ENCODE measurements at regions not wholly inside any gene's neighbourhood (a gene's known extent, or its start where the extent isn't known, plus 50 kb on each side); places are given as distances from the start of the nearest gene placed in this dataset.

- DNase-seq (ENCODE audit: low read depth, low spot score): no peak
- H3K4me3 ChIP-seq (ENCODE audit: low read length): no peak overlapping the region
Measured at GRCh38 chr7:106773721-106774120, 91.4 kb upstream of the PIK3CG start.

- no peak for DNase-seq (ENCODE audit: low read depth, low spot score)
- no peak overlapping the region for H3K4me3 ChIP-seq (ENCODE audit: low read length)
Measured at GRCh38 chr7:106774213-106774767, 90.8 kb upstream of the PIK3CG start.

- DNase-seq (ENCODE audit: low read depth, low spot score): no peak
Measured at GRCh38 chr7:106774768-106775551, 90.1 kb upstream of the PIK3CG start.

DNA sequence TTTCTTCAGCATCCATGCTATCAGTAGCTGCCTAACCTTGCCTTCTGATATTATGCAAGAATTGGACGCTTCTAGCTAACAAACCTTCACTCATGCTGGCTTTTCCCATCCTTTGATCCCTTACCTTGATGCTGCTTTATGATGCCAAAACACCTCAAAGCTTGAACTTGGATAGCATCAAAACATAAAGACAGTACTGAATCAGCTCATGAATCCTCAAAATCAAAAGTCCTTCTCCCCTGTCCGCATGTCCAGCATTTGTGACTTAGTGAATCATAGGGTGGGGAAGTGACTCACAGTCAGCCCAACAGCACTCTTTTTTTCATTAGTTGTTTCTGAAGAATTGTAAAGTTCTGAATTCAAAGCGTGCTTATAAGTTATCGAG lies 89.5 kb upstream of the PIK3CG start:
- no peak for DNase-seq (ENCODE audit: low read depth, low spot score)
- H3K4me3 ChIP-seq (ENCODE audit: low read length): no peak overlapping the region

More at GRCh38 chr7:106774768-106775551, 90.1 kb upstream of the PIK3CG start:
- no peak overlapping the region for H3K4me3 ChIP-seq (ENCODE audit: low read length)

DNA sequence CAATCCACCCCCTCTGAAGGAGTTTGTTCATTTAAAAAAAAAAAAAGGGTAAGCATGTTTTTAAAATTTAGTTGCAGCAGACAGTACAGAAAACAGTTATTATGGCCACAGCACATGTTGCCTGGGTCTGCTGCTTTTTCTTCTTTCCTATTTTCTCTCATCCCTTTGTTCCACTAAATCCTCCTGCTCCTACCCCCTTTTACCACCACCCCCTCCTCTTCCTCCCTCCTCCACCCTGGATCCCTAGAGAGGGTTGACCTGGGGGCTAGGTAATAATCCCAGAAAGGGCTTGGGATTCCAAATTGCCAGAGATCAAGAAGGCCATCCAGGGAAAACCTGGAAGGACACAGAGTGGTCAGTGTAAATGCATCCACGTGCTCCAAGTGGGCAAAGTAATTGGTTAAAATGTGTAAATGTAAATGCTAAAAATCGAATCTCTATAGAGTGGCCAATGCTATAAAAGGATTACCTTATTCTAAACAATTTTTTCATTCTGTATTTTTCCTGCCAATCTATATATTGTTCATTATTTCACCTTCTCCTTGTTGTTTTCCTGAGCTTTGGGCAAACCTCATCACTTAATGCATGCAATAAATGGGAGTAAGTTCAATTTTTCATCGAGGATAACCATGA lies 89.0 kb upstream of the PIK3CG start:
- H3K4me3 ChIP-seq (ENCODE audit: low read length): no peak overlapping the region

GRCh38 chr7:106776618-106777347 lies 88.3 kb upstream of the PIK3CG start:
- no peak for DNase-seq (ENCODE audit: low read depth, low spot score)
- H3K4me3 ChIP-seq (ENCODE audit: low read length): no peak overlapping the region

More for the DNA sequence above, 89.0 kb upstream of the PIK3CG start:
- DNase-seq (ENCODE audit: low read depth, low spot score): no peak

GRCh38 chr7:106777674-106778299 lies 87.3 kb upstream of the PIK3CG start:
- DNase-seq (ENCODE audit: low read depth, low spot score): no peak
- H3K4me3 ChIP-seq (ENCODE audit: low read length): no peak overlapping the region

DNA sequence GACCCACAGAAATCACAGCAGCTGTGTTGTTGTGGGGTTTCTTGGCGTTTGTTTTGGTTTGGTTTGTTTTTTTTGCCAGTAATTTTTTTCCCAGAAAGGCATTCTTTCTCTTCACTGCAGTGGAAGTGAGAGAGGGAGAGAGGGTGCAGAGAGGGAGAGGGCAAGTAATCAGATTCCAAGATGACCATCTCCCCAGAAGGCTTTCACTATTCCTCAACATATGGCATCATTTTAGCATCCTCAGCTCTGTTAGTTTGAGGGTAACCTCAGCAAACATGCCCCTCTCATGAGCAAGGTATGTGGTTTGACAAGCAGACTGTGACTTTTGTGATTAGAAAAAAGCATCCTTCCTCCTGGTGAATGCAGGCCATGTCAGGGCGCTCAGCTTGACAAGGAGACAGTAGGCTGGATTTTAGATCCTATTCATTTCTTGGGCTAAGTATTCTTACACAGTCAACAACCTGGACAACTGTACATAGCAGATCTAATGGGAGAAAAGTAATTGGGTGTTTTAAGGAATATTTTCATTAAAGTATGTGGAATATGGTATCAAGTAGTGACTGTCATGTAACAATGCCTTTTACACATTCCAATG lies 86.3 kb upstream of the PIK3CG start:
- no peak for DNase-seq (ENCODE audit: low read depth, low spot score)
- H3K4me3 ChIP-seq (ENCODE audit: low read length): no peak overlapping the region

DNA sequence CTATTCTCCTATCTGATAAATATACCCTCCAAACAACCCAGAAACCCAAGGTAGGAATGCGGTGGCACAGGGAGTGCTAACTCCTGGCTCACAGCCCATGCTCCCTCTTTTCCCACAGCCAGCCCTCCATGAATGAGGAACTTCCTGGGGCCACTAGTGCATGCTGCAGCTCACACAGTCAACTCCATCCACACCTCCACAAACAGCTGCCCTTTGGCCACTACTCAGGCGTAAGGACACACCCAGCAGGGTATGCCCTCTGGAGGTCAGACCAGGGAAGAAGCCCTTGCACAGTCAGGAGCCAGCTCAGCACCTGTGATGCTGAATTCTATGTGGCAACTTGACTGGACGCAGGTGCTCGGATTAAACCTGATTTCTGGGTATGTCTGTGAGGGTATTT lies 85.2 kb upstream of the PIK3CG start:
- no peak for DNase-seq (ENCODE audit: low read depth, low spot score)

GRCh38 chr7:106781007-106781406 lies 84.1 kb upstream of the PIK3CG start:
- no peak for DNase-seq (ENCODE audit: low read depth, low spot score)

More for the DNA sequence above, 85.2 kb upstream of the PIK3CG start:
- no peak overlapping the region for H3K4me3 ChIP-seq (ENCODE audit: low read length)

DNA sequence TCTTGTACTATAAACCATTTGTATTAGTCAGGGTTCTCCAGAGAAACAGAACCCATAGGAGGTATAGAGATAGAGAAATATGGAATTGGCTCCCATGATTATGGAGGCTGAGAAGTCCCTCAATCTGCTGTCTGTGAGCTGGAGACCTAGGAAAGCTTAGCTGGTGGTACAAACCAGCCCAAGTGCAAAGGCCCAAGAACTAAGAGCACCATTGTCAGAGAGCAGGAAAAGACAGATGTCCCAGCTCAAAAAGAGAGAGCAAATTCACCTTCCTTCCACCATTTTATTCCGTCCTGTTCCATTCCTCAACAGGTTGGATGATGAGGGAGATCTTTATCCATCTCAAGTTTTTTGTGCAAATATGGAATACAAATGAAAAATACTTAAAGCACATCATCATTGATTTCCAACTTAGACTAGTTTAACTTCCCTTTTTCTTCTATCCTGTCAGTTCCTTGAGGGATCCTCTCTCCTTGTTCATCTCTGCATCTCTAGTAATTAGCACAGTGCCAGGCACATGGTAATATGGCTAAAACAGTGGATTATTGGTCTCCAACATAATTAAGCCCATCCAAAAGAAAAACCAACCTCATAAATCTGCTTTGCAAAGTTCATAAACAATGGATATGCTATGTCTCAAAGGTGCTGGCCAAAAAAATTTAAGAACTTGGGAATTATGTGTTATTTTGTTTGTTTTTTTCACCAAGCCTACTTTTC lies 83.1 kb upstream of the PIK3CG start:
- no peak overlapping the region for H3K4me3 ChIP-seq (ENCODE audit: low read length)
- no peak for DNase-seq (ENCODE audit: low read depth, low spot score)

More at GRCh38 chr7:106781007-106781406, 84.1 kb upstream of the PIK3CG start:
- no peak overlapping the region for H3K4me3 ChIP-seq (ENCODE audit: low read length)

DNA sequence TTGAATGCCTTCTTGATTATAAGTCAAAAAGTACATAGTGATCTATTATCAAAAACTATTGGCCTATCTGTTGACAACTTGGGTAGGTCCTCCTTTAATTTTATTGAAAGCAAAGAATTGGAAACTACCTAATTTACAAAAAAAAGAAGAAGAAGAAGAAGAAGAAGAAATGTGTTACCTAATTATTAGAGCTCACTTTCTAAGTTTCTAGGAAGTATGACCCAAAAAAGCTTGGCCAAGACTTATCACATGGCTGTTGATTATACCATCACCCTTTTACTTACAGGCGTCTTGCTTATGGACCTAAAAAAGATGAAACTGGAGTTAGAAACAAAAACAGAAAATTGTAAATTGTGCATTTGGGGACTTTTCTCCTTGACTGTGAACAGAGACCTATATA lies 81.8 kb upstream of the PIK3CG start:
- H3K4me3 ChIP-seq (ENCODE audit: low read length): no peak overlapping the region
- no peak for DNase-seq (ENCODE audit: low read depth, low spot score)

- no peak overlapping the region for H3K4me3 ChIP-seq (ENCODE audit: low read length)
- peak; percentile 65 for DNase-seq (ENCODE audit: low read depth, low spot score)
Measured at GRCh38 chr7:106788637-106789036, 76.4 kb upstream of the PIK3CG start.

- H3K4me3 ChIP-seq (ENCODE audit: low read length): no peak overlapping the region
- no peak for DNase-seq (ENCODE audit: low read depth, low spot score)
Measured at GRCh38 chr7:106791526-106791925, 73.6 kb upstream of the PIK3CG start.

GRCh38 chr7:106792233-106792926 lies 72.7 kb upstream of the PIK3CG start:
- H3K4me3 ChIP-seq (ENCODE audit: low read length): no peak overlapping the region
- no peak for DNase-seq (ENCODE audit: low read depth, low spot score)

DNA sequence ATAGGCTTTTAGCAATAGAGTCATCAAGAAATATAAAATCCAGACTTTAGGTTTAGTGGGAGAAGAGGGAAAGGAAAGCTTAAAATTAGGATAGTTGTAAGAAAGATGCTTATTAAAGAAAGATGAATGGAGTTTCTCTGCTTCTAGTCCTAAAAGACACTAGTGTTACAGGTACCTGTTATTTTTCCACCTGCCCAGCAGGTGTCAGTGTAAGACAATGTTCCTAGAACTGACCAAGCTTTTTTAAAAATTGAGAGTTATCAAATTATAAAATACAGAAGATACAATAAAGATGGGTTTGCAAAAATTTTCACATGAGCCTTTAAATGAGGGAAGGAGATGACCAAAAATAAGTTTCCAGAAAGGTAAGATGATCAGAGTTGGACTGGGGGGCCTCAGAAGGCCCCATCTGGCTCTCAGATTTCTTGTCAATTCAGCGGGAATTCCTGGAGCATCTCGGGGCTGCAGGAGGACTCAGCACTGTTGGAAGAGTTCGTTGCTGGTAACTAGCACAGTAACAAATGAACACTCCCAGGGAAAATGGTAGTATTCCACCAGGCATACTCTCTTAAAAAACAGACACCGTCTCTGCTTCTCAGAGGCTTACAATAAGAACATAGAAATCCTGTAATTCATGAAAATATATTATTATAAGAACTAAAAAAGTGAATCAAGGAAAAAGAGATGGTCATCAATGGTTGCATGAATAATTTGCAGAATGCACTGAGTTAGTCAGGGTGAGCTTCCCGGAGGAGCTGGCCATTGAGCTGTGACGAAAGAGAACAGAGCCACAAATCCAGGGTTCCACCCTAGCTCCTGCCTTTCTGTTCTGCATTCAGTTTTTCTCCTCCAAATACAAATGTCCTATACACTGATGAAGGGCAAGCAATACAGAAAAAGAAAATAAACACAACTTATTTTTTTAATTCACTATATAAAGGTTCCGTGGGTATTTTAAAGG lies 71.8 kb upstream of the PIK3CG start:
- DNase-seq (ENCODE audit: low read depth, low spot score): peak; percentile 23
- no peak overlapping the region for H3K4me3 ChIP-seq (ENCODE audit: low read length)

Data from Jurkat, Clone E6-1 (cell line).